Left lung (tissue), 4 donors: ENCODE measurements at regions not wholly inside any gene's neighbourhood (a gene's known extent, or its start where the extent isn't known, plus 50 kb on each side); places are given as distances from the start of the nearest gene placed in this dataset.
A peak's percentile ranks its signal among the peaks of the same experiment; 100 is the strongest.

Experiments
- ATAC-seq: fragments of 200-7000 bp; cut with Tn5 transposase; one replicate; pipeline ENCODE4 v1.9.1; 2020; ENCODE audit warnings: moderate library complexity
- DNase-seq, 4 donors: peaks; one replicate each; pipeline ENCODE4 v3.0.0-alpha.2; 2013 to 2020
- H3K27ac ChIP-seq, 2 donors: fragments of 200-600 bp; sonication (generic) in 1 of 2; one replicate each; pipeline versions ENCODE4 v1.5.0 to v1.8.0; 2020 to 2021
- H3K27me3 ChIP-seq, 2 donors: fragments of 200-600 bp; sonication (generic) in 1 of 2; one replicate each; pipeline versions ENCODE4 v1.5.0 to v1.8.0; 2020 to 2021
- H3K36me3 ChIP-seq, 2 donors: fragments of 200-600 bp; sonication (generic) in 1 of 2; one replicate each; pipeline versions ENCODE4 v1.5.0 to v1.8.0; 2020 to 2021
- H3K4me1 ChIP-seq, 2 donors: fragments of 200-600 bp; one replicate each; pipeline ENCODE4 v1.8.0; 2021
- H3K4me3 ChIP-seq, 2 donors: fragments of 200-600 bp; sonication (generic) in 1 of 2; one replicate each; pipeline versions ENCODE4 v1.5.0 to v1.8.0; 2020 to 2021; ENCODE audit warnings: mild to moderate bottlenecking in 1 of 2
- H3K9me3 ChIP-seq, 2 donors: fragments of 200-600 bp; sonication (generic) in 1 of 2; one replicate each; pipeline versions ENCODE4 v1.5.0 to v1.8.0; 2020 to 2021
- intact Hi-C, 2 donors: fragments of 100-400 bp; cut with DNase I; formaldehyde crosslinking; loops; one replicate each; pipeline versions ENCODE4 v1.11.2 to v1.14.2; 2022
- TF ChIP-seq, protein P1 (sequence below), 2 donors: fragments of 200-600 bp; sonication (generic) in 1 of 2; IDR thresholded peaks; one replicate each; pipeline versions ENCODE4 v1.5.0 to v1.8.0; 2021; ENCODE audit warnings: antibody characterized with exemption in 2 of 2
- donor health status: DM: no; HTN: yes; CAD: no.
- donor health status: DM: no; HTN: no; CAD: no.

DNA sequence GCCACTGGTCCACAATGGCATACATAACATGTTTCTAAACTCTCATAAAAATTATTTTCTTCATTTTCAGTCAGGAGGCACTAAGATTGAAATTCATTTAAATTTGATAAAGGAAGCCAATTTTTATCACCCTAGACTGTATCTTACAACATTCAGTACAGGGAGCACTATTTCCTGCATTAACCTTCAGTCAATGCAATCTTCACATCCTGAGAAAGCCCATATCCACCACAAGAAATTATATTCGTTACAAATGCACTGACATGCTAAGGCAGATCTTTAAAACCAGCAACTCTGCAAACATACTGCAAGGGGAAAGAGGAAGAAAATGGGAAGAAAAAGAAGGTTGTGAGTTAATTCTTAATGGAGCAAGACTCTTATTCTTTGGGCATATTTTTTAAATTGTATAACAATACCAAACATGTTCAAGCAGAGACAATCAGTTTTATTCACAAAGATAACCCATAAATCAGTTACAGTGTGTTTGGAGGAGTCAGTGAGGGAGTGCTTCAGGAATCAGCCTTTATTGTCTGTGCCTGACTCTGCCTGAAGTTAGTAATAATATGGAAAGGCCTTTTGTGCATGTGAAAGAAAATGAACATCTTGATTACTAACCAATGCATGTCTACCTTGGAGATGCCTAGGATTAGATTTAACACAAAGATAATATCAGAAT lies 370.1 kb downstream of the FBXO15 start:
- Histone ChIP-seq H3K9me3 (no peaks in the 10 kb centered on the region), H3K27me3 (no peaks in the 10 kb centered on the region), H3K4me3 (no peak overlapping the region), H3K36me3 (no peaks in the 10 kb centered on the region), H3K4me1 (no peaks in the 10 kb centered on the region), H3K27ac (no peak overlapping the region)
- TF ChIP-seq, protein P1, sequence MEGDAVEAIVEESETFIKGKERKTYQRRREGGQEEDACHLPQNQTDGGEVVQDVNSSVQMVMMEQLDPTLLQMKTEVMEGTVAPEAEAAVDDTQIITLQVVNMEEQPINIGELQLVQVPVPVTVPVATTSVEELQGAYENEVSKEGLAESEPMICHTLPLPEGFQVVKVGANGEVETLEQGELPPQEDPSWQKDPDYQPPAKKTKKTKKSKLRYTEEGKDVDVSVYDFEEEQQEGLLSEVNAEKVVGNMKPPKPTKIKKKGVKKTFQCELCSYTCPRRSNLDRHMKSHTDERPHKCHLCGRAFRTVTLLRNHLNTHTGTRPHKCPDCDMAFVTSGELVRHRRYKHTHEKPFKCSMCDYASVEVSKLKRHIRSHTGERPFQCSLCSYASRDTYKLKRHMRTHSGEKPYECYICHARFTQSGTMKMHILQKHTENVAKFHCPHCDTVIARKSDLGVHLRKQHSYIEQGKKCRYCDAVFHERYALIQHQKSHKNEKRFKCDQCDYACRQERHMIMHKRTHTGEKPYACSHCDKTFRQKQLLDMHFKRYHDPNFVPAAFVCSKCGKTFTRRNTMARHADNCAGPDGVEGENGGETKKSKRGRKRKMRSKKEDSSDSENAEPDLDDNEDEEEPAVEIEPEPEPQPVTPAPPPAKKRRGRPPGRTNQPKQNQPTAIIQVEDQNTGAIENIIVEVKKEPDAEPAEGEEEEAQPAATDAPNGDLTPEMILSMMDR (IDR thresholded peaks at IDR 0.05), result no peak
- intact Hi-C loops, result no loop called here
- no peak for DNase-seq
- no peak for ATAC-seq

DNA sequence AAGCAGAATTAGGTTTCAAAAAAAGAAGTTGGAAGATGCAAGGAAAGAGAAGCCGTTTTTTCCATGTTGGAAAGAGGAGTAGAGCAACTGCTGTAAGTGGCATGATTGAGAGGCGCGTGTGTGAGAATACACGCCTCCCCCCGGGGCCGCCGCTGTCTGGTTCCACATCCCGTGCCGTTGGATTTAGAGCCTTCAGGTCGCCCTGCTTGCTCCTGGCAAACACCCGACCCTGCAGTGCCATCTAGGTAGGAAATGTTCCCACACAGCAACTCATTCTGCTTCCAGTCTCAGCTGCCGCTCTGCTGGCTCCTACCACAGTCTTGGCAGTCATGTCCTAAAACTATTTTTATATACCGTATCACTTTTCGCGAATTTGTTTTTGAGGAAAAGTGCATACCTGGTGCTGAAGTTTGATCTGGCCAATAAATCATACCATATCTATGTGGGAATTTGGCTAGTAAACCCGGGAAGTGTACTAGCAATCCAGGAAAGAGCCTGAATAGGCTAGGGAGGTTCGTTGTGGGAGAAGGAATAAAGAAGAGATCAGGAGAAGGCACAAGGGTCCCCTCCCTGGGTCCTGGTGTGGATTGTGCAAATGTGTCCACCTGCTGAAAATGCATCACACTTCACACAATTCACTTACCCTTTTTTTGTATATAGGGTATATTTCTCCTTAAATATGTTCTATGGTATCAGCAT lies 372.7 kb downstream of the FBXO15 start:
- DNase-seq (peak in 1 of 4 donors; percentile 73), ATAC-seq (no peak)
- TF ChIP-seq, protein P1 (IDR thresholded peaks at IDR 0.05), result no peak

DNA sequence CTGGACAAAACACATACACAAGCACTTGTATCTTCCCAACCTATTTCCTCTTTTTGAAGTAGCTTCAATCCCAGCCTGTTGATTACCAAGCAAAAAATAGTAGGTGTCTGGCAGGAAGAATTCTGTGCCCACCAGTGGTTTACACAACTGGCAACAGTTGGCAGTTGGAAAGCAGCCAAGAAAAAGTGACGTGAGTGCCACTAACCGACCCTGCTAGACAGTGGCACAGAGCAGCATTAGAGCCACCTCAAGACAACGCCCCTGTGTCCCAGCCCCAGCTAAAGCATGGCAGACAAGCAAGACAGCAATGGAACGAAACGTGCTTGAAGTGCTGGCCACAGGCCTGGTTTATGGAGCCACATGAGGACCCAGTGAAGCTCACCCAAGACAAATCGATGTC lies 379.6 kb downstream of the FBXO15 start:
- no peak for ATAC-seq
- DNase-seq, result peak in 1 of 4 donors; percentile 2
- H3K4me1 ChIP-seq, result no peaks in the 10 kb centered on the region
- no peaks in the 10 kb centered on the region for H3K36me3 ChIP-seq
- H3K9me3 ChIP-seq, result no peaks in the 10 kb centered on the region
- TF ChIP-seq, protein P1 (IDR thresholded peaks at IDR 0.05), result no peak
- no peaks in the 10 kb centered on the region for H3K27me3 ChIP-seq
- H3K4me3 ChIP-seq, result no peak overlapping the region
- intact Hi-C loops, result no loop called here
- no peak overlapping the region for H3K27ac ChIP-seq

More for the DNA sequence above, 372.7 kb downstream of the FBXO15 start:
- Histone ChIP-seq H3K36me3 (no peaks in the 10 kb centered on the region), H3K9me3 (no peaks in the 10 kb centered on the region), H3K4me1 (no peaks in the 10 kb centered on the region), H3K27me3 (no peaks in the 10 kb centered on the region), H3K4me3 (no peak overlapping the region), H3K27ac (no peak overlapping the region)
- intact Hi-C loops, result no loop called here

DNA sequence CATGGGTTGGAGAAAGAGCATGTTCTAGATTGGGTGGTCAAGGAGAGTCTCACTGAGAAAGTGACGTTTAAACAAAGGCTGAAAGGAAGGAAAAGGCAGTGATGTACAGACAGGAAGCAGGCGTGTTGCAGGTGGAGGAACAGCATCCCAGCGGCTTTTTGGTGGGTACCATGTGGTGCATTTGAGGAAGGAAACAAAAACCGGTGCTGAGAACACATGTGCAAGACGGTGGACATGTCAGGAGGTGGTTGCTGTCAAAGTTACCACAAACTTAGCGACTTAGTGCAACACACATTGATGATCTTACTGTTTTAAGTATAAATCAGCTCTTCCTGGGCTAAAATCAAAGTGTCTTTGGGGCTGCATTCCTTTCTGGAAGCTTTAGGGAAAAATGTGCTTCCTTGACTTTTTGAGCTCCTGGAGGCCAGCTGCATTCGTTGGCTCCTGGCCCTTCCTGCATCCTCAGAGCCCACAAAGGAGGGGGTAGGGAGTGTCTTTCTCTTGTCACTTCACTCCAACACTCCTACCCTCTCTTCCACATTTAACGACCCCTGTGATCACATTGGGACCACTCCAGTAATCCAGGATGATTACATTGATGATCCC lies 380.6 kb downstream of the FBXO15 start:
- no peak for DNase-seq
- intact Hi-C loops, result no loop called here
- no peak overlapping the region for H3K4me3 ChIP-seq

DNA sequence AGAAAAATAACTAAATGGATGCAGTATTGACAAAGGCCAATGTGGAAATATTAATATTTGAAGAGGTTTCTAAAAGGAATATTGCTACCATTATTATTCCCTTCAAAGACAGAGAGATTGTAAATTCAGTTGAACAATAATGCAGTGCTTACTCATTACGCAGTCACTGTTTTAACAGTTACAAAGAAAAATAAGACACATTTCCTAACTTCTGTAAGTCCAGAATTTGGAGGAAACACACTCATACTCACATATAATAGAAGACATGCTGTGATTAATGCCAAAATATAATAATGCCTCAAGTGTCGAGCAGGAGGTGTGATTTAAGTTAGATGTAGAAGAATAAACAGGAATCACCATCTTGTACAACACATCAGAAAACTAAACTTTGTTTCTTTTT lies 389.2 kb downstream of the FBXO15 start:
- Histone ChIP-seq H3K4me3 (no peak overlapping the region), H3K27ac (no peak overlapping the region), H3K4me1 (no peaks in the 10 kb centered on the region), H3K27me3 (no peaks in the 10 kb centered on the region), H3K9me3 (no peaks in the 10 kb centered on the region), H3K36me3 (no peaks in the 10 kb centered on the region)
- TF ChIP-seq, protein P1 (IDR thresholded peaks at IDR 0.05), result no peak
- DNase-seq (no peak), ATAC-seq (no peak)
- intact Hi-C loops, result no loop called here

More for the DNA sequence above, 380.6 kb downstream of the FBXO15 start:
- Histone ChIP-seq H3K4me1 (no peaks in the 10 kb centered on the region), H3K27ac (no peak overlapping the region), H3K27me3 (no peaks in the 10 kb centered on the region), H3K9me3 (no peaks in the 10 kb centered on the region), H3K36me3 (no peaks in the 10 kb centered on the region)
- ATAC-seq, result no peak
- TF ChIP-seq, protein P1 (IDR thresholded peaks at IDR 0.05), result no peak
